Panc1 (cell line): ENCODE measurements at regions not wholly inside any gene's neighbourhood (a gene's known extent, or its start where the extent isn't known, plus 50 kb on each side); places are given as distances from the start of the nearest gene placed in this dataset.

Experiments
- ATAC-seq: fragments of 200-7000 bp; cut with Tn5 transposase; 2 replicates; pipeline ENCODE4 v1.9.1; 2020; ENCODE audit warnings: mild to moderate bottlenecking, moderate library complexity
- BruUV-seq: library from RNA; stranded (reverse); fragments of 400-500 nt; replicated peaks from 2 replicates; lab custom pipeline; 2021; lab: Mats Ljungman, UMichigan
- CTCF ChIA-PET: fragments of 300-600 bp; sonication (Branson Sonifier 250); formaldehyde crosslinking; loops from one replicate; lab custom pipeline; 2022; ENCODE audit warnings: antibody characterized with exemption; lab: Charles Lee
- POLR2A ChIA-PET: fragments of 300-600 bp; sonication (Branson Sonifier 250); formaldehyde crosslinking; loops from one replicate; lab custom pipeline; 2022; ENCODE audit warnings: antibody characterized with exemption; lab: Charles Lee
- DNase-seq: peaks from one replicate; pipeline ENCODE4 v3.0.0-alpha.2; 2010; ENCODE audit warnings: low read depth, low spot score
- H3K27ac ChIP-seq: 2 replicates; pipeline ENCODE4 v1.5.1; 2011; ENCODE audit warnings: mild to moderate bottlenecking, low read length, inconsistent platforms
- H3K27me3 ChIP-seq: fragments of 200-500 bp; sonication (Bioruptor generic); 2 replicates; pipeline ENCODE4 v1.6.0; 2014; ENCODE audit warnings: low read length, inconsistent platforms; ENCODE audit not compliant: control insufficient read depth, insufficient read depth
- H3K36me3 ChIP-seq: fragments of 200-500 bp; sonication (Bioruptor generic); 2 replicates; pipeline ENCODE4 v1.5.1; 2014; ENCODE audit warnings: inconsistent platforms, mild to moderate bottlenecking, low read length, moderate library complexity; ENCODE audit not compliant: control insufficient read depth, insufficient read depth
- H3K4me1 ChIP-seq: 2 replicates; pipeline ENCODE4 v1.5.1; 2011; ENCODE audit warnings: inconsistent platforms, mild to moderate bottlenecking, low read length, moderate library complexity; ENCODE audit not compliant: control insufficient read depth, insufficient read depth
- H3K4me3 ChIP-seq, 2 experiments: 2 replicates each; pipeline ENCODE4 v1.5.1; 2011 to 2012; ENCODE audit warnings: low read depth in 2 of 2, low read length in 2 of 2, mild to moderate bottlenecking in 2 of 2, inconsistent platforms in 1 of 2, moderate library complexity in 1 of 2
- H3K9me3 ChIP-seq: fragments of 200-500 bp; sonication (Bioruptor generic); 2 replicates; pipeline ENCODE4 v1.5.1; 2014; ENCODE audit warnings: low read depth, mild to moderate bottlenecking, inconsistent platforms, low read length, moderate library complexity; ENCODE audit not compliant: control insufficient read depth, insufficient read depth
- POLR2AphosphoS5 ChIP-seq: IDR thresholded peaks from 2 replicates; pipeline ENCODE4 v1.6.1; 2012; ENCODE audit warnings: mild to moderate bottlenecking, low read depth, low read length, moderate library complexity
- REST ChIP-seq, 2 experiments: IDR thresholded peaks; 2 replicates each; pipeline ENCODE4 v1.6.1; 2011 to 2012; ENCODE audit warnings: low read depth in 2 of 2, control low read depth in 1 of 2, low read length in 1 of 2, mild to moderate bottlenecking in 1 of 2, moderate library complexity in 1 of 2; ENCODE audit not compliant: insufficient read depth in 1 of 2
- SIN3A ChIP-seq: IDR thresholded peaks from 2 replicates; pipeline ENCODE4 v1.6.1; 2012; ENCODE audit warnings: low read depth, mild to moderate bottlenecking, low read length, moderate library complexity, borderline replicate concordance; ENCODE audit not compliant: insufficient read depth
- TCF7L2 ChIP-seq: IDR thresholded peaks from 2 replicates; pipeline ENCODE4 v1.6.1; 2011; ENCODE audit warnings: mild to moderate bottlenecking, low read depth, low read length, inconsistent platforms
- in situ Hi-C: cut with HindIII; loops from 2 replicates; pipeline ENCODE4 v1.10.0; 2016; ENCODE audit warnings: low sequenced_read_pairs, low pct_unique_long_range_greater_than_20kb
- intact Hi-C: fragments of 100-400 bp; cut with micrococcal nuclease; formaldehyde crosslinking; loops from one replicate; pipeline ENCODE4 v1.10.0; 2022; ENCODE audit not compliant: unreplicated experiment
- TF ChIP-seq, protein P1 (sequence below): fragments of 450-650 bp; IDR thresholded peaks from 2 replicates; pipeline ENCODE4 v1.5.1; 2017; ENCODE audit warnings: mild to moderate bottlenecking

DNA sequence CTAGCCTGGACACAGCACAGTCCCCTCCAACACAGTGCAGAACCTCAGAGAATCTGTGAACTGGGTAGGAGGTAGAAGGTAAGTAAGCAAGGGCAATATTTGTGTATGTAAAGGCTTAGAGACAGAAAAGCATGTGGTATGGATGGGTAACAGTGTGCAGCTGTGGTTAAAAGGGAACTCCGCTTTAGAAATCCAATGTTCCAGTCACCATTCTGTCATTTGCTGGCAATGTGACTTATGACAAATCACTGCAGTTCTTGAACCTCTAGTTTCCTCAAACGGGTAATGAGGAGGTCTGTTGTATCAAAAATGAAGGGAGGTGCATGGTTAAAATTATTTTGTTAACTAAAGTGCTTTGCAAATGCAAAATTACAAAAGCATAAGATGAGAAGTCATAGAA, 125.5 kb upstream of the IFNE start:
- Histone ChIP-seq H3K27me3 (no peaks in the 10 kb centered on the region), H3K4me1 (peaks cover 12% of the 10 kb centered on the region), H3K9me3 (no peaks in the 10 kb centered on the region), H3K27ac (peak overlapping the region; percentile 18), H3K36me3 (no peaks in the 10 kb centered on the region), H3K4me3 (no peak overlapping the region)
- ChIA-PET POLR2A (no interaction called here), CTCF (no interaction called here)
- BruUV-seq, result no TSS peak
- intact Hi-C loops (no loop called here), in situ Hi-C loops (no loop called here)
- no peak for TF ChIP-seq SIN3A
- TF ChIP-seq REST (IDR thresholded peaks at IDR 0.05; ENCODE audit: insufficient read depth in 1 of 2, low read depth in 2 of 2, low read length in 1 of 2), result no peak
- no peak for TF ChIP-seq TCF7L2
- TF ChIP-seq, protein P1, sequence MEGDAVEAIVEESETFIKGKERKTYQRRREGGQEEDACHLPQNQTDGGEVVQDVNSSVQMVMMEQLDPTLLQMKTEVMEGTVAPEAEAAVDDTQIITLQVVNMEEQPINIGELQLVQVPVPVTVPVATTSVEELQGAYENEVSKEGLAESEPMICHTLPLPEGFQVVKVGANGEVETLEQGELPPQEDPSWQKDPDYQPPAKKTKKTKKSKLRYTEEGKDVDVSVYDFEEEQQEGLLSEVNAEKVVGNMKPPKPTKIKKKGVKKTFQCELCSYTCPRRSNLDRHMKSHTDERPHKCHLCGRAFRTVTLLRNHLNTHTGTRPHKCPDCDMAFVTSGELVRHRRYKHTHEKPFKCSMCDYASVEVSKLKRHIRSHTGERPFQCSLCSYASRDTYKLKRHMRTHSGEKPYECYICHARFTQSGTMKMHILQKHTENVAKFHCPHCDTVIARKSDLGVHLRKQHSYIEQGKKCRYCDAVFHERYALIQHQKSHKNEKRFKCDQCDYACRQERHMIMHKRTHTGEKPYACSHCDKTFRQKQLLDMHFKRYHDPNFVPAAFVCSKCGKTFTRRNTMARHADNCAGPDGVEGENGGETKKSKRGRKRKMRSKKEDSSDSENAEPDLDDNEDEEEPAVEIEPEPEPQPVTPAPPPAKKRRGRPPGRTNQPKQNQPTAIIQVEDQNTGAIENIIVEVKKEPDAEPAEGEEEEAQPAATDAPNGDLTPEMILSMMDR, result no peak
- TF ChIP-seq POLR2AphosphoS5, result no peak
- no peak for DNase-seq
- ATAC-seq, result peak; percentile 63; the same call in 1 of the 2 replicates

GRCh38 chr9:21608200-21608599, 126.1 kb upstream of the IFNE start:
- Histone ChIP-seq H3K27me3 (no peaks in the 10 kb centered on the region), H3K27ac (peak overlapping the region; percentile 55)
- BruUV-seq, result no TSS peak

More at GRCh38 chr9:21608200-21608599, 126.1 kb upstream of the IFNE start:
- TF ChIP-seq, protein P1, result no peak
- TF ChIP-seq POLR2AphosphoS5, result no peak
- no peak for TF ChIP-seq REST (IDR thresholded peaks at IDR 0.05; ENCODE audit: insufficient read depth in 1 of 2, low read depth in 2 of 2, low read length in 1 of 2)
- TF ChIP-seq SIN3A, result no peak
- no peak for TF ChIP-seq TCF7L2
- intact Hi-C loops, result no loop called here
- DNase-seq (no peak), ATAC-seq (no peak)
- peaks cover 12% of the 10 kb centered on the region for H3K4me1 ChIP-seq
- CTCF ChIA-PET, result no interaction called here
- in situ Hi-C loops, result no loop called here
- no peaks in the 10 kb centered on the region for H3K36me3 ChIP-seq
- POLR2A ChIA-PET, result no interaction called here
- H3K9me3 ChIP-seq, result no peaks in the 10 kb centered on the region
- no peak overlapping the region for H3K4me3 ChIP-seq
